ENCODE measurements at regions not wholly inside any gene's neighbourhood (a gene's known extent, or its start where the extent isn't known, plus 50 kb on each side); places are given as distances from the start of the nearest gene placed in this dataset.

- intact Hi-C loops (cut with DNase I): no loop called here
- no peak for DNase-seq
- no peaks in the 10 kb centered on the region for H3K36me3 ChIP-seq
- TF ChIP-seq, protein P1, sequence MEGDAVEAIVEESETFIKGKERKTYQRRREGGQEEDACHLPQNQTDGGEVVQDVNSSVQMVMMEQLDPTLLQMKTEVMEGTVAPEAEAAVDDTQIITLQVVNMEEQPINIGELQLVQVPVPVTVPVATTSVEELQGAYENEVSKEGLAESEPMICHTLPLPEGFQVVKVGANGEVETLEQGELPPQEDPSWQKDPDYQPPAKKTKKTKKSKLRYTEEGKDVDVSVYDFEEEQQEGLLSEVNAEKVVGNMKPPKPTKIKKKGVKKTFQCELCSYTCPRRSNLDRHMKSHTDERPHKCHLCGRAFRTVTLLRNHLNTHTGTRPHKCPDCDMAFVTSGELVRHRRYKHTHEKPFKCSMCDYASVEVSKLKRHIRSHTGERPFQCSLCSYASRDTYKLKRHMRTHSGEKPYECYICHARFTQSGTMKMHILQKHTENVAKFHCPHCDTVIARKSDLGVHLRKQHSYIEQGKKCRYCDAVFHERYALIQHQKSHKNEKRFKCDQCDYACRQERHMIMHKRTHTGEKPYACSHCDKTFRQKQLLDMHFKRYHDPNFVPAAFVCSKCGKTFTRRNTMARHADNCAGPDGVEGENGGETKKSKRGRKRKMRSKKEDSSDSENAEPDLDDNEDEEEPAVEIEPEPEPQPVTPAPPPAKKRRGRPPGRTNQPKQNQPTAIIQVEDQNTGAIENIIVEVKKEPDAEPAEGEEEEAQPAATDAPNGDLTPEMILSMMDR (IDR thresholded peaks at IDR 0.05): no peak
- no peak for TF ChIP-seq POLR2A (IDR thresholded peaks at IDR 0.05)
- no peaks in the 10 kb centered on the region for H3K4me1 ChIP-seq
- no peaks in the 10 kb centered on the region for H3K9me3 ChIP-seq
- no peak overlapping the region for H3K4me3 ChIP-seq
- no peak overlapping the region for H3K27ac ChIP-seq
- no peaks in the 10 kb centered on the region for H3K27me3 ChIP-seq
- WGBS, 2 donors: 31 to 80% methylated on average over 3 of the region's 3 CpGs
Measured at GRCh38 chr2:152867397-152867796, 149.0 kb downstream of the ARL6IP6 start.

GRCh38 chr2:152864601-152865149 is 146.3 kb downstream of the ARL6IP6 start:
- WGBS, 2 donors: 46 to 54% methylated on average over 5 of the region's 5 CpGs
- no peak for TF ChIP-seq POLR2A (IDR thresholded peaks at IDR 0.05)
- TF ChIP-seq, protein P1 (IDR thresholded peaks at IDR 0.05): no peak
- no peaks in the 10 kb centered on the region for H3K27me3 ChIP-seq
- H3K4me1 ChIP-seq: no peaks in the 10 kb centered on the region
- no peaks in the 10 kb centered on the region for H3K36me3 ChIP-seq
- no peaks in the 10 kb centered on the region for H3K9me3 ChIP-seq
- no peak for DNase-seq
- intact Hi-C loops (cut with DNase I): no loop called here
- no peak overlapping the region for H3K27ac ChIP-seq
- no peak overlapping the region for H3K4me3 ChIP-seq

DNA sequence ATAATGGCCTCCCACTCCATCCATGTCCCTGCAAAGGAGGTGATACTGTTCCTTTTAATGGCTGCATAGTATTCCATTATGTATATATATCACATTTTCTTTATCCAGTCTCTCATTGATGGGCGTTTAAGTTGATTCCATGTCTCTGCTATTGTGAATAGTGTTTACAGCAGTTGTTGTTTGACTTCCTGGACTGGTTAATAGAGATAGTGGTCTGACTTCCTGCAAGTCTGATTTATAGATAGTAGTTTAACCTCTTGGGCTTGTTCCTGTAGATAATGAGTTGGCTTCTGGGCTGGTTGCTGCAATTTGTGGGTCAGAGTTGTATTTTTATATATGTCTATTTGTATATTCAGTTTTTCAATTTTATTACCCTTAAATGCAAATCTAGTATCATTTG is 145.4 kb downstream of the ARL6IP6 start:
- no peaks in the 10 kb centered on the region for H3K36me3 ChIP-seq
- WGBS, 2 donors: 59 to 93% methylated on average over 1 of the region's 1 CpG
- intact Hi-C loops (cut with DNase I): no loop called here
- H3K4me1 ChIP-seq: no peaks in the 10 kb centered on the region
- no peak for DNase-seq
- TF ChIP-seq, protein P1 (IDR thresholded peaks at IDR 0.05): no peak
- no peak for TF ChIP-seq POLR2A (IDR thresholded peaks at IDR 0.05)
- H3K4me3 ChIP-seq: no peak overlapping the region
- H3K27me3 ChIP-seq: no peaks in the 10 kb centered on the region
- no peaks in the 10 kb centered on the region for H3K9me3 ChIP-seq
- no peak overlapping the region for H3K27ac ChIP-seq

- no peaks in the 10 kb centered on the region for H3K4me1 ChIP-seq
- H3K9me3 ChIP-seq: no peaks in the 10 kb centered on the region
- no peaks in the 10 kb centered on the region for H3K36me3 ChIP-seq
- no peak overlapping the region for H3K27ac ChIP-seq
- intact Hi-C loops (cut with DNase I): no loop called here
- TF ChIP-seq, protein P1 (IDR thresholded peaks at IDR 0.05): peak in 5 of 6 experiments; percentile 38 to 69 (median 45)
- no peak for TF ChIP-seq POLR2A (IDR thresholded peaks at IDR 0.05)
- no peak overlapping the region for H3K4me3 ChIP-seq
- 62 to 64% methylated on average over 6 of the region's 6 CpGs for WGBS, 2 donors
- DNase-seq: no peak
- H3K27me3 ChIP-seq: no peaks in the 10 kb centered on the region
Measured at GRCh38 chr2:152861349-152861942, 143.0 kb downstream of the ARL6IP6 start.

GRCh38 chr2:152858594-152859265 is 140.3 kb downstream of the ARL6IP6 start:
- no peak for DNase-seq
- no peaks in the 10 kb centered on the region for H3K27me3 ChIP-seq
- H3K4me3 ChIP-seq: no peak overlapping the region
- TF ChIP-seq POLR2A (IDR thresholded peaks at IDR 0.05): no peak
- intact Hi-C loops (cut with DNase I): no loop called here
- H3K9me3 ChIP-seq: no peaks in the 10 kb centered on the region
- no peaks in the 10 kb centered on the region for H3K4me1 ChIP-seq
- no peaks in the 10 kb centered on the region for H3K36me3 ChIP-seq
- no peak overlapping the region for H3K27ac ChIP-seq
- WGBS, 2 donors: 63 to 94% methylated on average over 2 to 3 of the region's 3 CpGs
